Peyer's patch (tissue), 4 donors: ENCODE measurements at regions not wholly inside any gene's neighbourhood (a gene's known extent, or its start where the extent isn't known, plus 50 kb on each side); places are given as distances from the start of the nearest gene placed in this dataset.

Experiments used
- CTCF ChIP-seq, 6 experiments: fragments of 450-650 bp in 4 of 6; fragments of 200-600 bp in 2 of 6; sonication (generic) in 1 of 6; IDR thresholded peaks; one replicate each; pipeline ENCODE4 v1.5.1; 2017 to 2019; ENCODE audit warnings: antibody characterized with exemption in 6 of 6, mild to moderate bottlenecking in 3 of 6, moderate library complexity in 1 of 6
- POLR2A ChIP-seq, 2 donors: fragments of 450-650 bp; IDR thresholded peaks; one replicate each; pipeline ENCODE4 v1.5.1; 2017; ENCODE audit warnings: antibody characterized with exemption in 2 of 2, mild to moderate bottlenecking in 2 of 2, moderate library complexity in 2 of 2

- TF ChIP-seq CTCF (IDR thresholded peaks at IDR 0.05): no peak
- TF ChIP-seq POLR2A (IDR thresholded peaks at IDR 0.05): no peak
Observed at GRCh38 chr2:16115291-16115690, 174.9 kb downstream of the MYCN start.
